Omental fat pad (tissue), 3 donors: ENCODE measurements at regions not wholly inside any gene's neighbourhood (a gene's known extent, or its start where the extent isn't known, plus 50 kb on each side); places are given as distances from the start of the nearest gene placed in this dataset.
A peak's percentile ranks its signal among the peaks of the same experiment; 100 is the strongest.

Source experiments
- ATAC-seq: fragments of 150-250 bp; one replicate; pipeline ENCODE4 v1.9.1; 2016; ENCODE audit warnings: mild to moderate bottlenecking, moderate library complexity; ENCODE audit not compliant: low FRiP score
- DNase-seq: peaks from one replicate; pipeline ENCODE4 v3.0.0-alpha.2; 2019; ENCODE audit warnings: low spot score
- TF ChIP-seq, protein P1 (sequence below), 3 donors: fragments of 450-650 bp; IDR thresholded peaks; one replicate each; pipeline ENCODE4 v1.5.1; 2016 to 2017; ENCODE audit warnings: antibody characterized with exemption in 3 of 3, mild to moderate bottlenecking in 3 of 3, moderate library complexity in 2 of 3

DNA sequence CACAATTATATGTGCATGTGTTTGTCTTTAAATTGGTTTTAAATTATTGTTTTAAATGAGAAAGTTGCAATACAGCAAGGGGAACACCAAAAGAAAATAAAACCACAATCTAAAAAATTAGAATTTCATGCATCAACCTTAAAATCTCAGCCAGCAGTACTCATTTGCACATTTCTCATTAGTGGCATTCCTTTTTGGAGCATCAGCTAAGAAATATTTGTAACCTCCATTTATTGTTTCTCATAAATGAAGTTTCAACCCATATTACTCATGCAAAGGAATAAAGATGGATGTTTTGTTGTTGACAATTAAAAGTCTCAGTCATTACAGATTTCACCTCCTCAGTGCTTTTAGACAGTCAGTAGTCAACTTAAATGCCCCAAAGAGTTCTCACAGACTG lies 160.1 kb downstream of the TBX15 start:
- DNase-seq (no peak), ATAC-seq (no peak)
- TF ChIP-seq, protein P1, sequence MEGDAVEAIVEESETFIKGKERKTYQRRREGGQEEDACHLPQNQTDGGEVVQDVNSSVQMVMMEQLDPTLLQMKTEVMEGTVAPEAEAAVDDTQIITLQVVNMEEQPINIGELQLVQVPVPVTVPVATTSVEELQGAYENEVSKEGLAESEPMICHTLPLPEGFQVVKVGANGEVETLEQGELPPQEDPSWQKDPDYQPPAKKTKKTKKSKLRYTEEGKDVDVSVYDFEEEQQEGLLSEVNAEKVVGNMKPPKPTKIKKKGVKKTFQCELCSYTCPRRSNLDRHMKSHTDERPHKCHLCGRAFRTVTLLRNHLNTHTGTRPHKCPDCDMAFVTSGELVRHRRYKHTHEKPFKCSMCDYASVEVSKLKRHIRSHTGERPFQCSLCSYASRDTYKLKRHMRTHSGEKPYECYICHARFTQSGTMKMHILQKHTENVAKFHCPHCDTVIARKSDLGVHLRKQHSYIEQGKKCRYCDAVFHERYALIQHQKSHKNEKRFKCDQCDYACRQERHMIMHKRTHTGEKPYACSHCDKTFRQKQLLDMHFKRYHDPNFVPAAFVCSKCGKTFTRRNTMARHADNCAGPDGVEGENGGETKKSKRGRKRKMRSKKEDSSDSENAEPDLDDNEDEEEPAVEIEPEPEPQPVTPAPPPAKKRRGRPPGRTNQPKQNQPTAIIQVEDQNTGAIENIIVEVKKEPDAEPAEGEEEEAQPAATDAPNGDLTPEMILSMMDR (IDR thresholded peaks at IDR 0.05), result no peak

GRCh38 chr1:118827636-118828035 lies 160.5 kb downstream of the TBX15 start:
- TF ChIP-seq, protein P1 (IDR thresholded peaks at IDR 0.05), result no peak
- DNase-seq (no peak), ATAC-seq (no peak)

DNA sequence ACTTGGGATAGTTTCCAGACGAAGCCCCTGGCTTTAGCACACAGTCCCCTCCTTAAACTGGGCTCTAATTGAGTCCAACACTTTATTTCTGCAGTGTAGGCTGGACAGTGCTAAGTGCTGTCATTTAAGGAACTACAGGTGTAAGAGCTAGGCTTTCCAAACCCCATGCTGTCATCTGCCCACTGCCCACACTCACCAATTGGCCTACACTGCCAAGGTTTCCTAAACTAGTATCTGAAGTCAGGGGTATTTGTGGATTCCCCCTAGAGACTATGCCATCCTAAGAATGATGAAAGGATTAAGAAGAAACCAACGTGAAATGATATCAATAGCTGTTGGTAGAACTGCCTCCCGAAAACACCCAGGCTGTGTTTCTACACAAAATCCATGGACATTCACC lies 160.9 kb downstream of the TBX15 start:
- TF ChIP-seq, protein P1 (IDR thresholded peaks at IDR 0.05), result no peak
- ATAC-seq (no peak), DNase-seq (no peak)

GRCh38 chr1:118826669-118827068 lies 161.5 kb downstream of the TBX15 start:
- DNase-seq, result no peak
- TF ChIP-seq, protein P1 (IDR thresholded peaks at IDR 0.05), result no peak
- ATAC-seq, result no peak

DNA sequence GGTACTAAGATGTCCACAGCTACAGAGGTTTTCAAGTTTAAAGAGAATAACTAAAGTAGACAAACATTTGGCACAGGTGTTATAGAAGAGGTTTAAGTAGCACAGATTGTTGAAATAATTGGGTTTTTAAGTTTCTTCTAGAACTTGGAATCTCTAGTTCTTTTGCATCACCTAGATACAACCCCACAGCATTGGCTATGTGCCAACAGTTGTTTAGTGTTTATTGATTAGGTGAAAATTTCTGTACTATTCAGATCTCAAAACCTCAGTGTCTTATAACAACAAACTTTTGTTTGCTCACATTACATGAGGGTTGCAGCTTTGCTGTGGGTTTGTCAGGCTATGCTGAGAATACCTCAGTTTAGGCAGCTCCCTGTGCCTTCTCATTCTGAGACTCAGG lies 162.5 kb downstream of the TBX15 start:
- TF ChIP-seq, protein P1 (IDR thresholded peaks at IDR 0.05), result no peak
- ATAC-seq (no peak), DNase-seq (no peak)

- ATAC-seq, result peak; percentile 41
- DNase-seq, result no peak
- TF ChIP-seq, protein P1 (IDR thresholded peaks at IDR 0.05), result no peak
Observed at GRCh38 chr1:118821801-118822200, 166.3 kb downstream of the TBX15 start.

GRCh38 chr1:118820864-118821263 lies 167.3 kb downstream of the TBX15 start:
- no peak for ATAC-seq
- TF ChIP-seq, protein P1 (IDR thresholded peaks at IDR 0.05), result no peak
- DNase-seq, result no peak
